ENCODE measurements at regions not wholly inside any gene's neighbourhood (a gene's known extent, or its start where the extent isn't known, plus 50 kb on each side); places are given as distances from the start of the nearest gene placed in this dataset.

- DNase-seq: no peak
Observed at GRCh38 chr7:109176661-109177060, 607.0 kb downstream of the DNAJB9 start.

- no peak for DNase-seq
Observed at GRCh38 chr7:109178342-109178741, 608.7 kb downstream of the DNAJB9 start.

- no peak for DNase-seq
Observed at GRCh38 chr7:109179601-109180000, 609.9 kb downstream of the DNAJB9 start.

DNA sequence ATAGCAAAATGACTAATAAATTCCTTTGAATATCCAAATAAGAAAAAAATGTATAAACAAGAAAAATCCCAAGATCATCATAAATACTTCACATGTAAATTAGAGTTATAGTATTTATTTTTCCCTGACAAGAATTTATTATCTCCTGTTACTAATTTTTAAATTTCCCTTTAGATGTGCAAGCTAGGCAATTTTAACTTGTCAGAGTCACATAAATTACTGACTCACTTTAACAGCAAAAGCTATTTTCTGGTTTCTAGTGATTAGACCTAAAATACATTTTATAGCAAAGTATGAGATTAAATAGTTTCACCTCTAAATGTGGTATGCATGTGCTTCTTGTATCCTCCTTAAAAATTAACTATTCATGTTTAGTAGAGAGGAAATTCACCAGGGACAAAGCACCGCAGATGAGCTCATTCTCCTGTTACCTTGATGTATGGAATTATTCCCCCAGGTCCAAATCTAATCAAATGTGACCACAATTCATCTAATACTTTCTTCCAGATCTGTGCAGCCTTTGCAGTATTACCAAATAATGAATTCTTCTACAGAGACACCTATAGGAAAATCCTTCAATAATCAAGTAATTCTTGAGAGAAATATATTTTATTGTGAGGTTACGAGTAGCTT is 621.2 kb downstream of the DNAJB9 start:
- no peak for DNase-seq

- DNase-seq: no peak
Observed at GRCh38 chr7:109206196-109206595, 636.5 kb downstream of the DNAJB9 start.

- DNase-seq: no peak
Observed at GRCh38 chr7:109213081-109213480, 643.4 kb downstream of the DNAJB9 start.

GRCh38 chr7:109215341-109215740 is 645.7 kb downstream of the DNAJB9 start:
- no peak for DNase-seq

DNA sequence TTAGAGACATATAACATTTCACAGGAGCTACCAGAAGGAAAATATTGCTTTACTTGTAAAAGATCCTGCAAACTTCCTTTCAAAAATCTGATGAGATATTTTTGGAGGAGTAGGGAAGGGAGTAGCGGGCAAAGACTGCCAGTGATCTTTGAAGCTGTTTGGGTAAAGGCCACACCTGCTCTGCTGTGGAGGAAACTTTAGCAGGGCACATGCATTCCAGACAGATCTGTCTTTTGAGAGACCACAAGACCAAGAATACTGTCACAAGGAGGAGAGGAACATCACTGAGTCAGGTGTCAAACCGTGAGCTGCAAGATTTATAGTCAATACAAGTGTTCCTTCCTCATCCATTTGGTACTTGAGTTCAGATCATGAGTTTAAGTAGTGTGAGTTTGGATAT is 654.4 kb downstream of the DNAJB9 start:
- DNase-seq: no peak

GRCh38 chr7:109226699-109227098 is 657.0 kb downstream of the DNAJB9 start:
- DNase-seq: no peak

GRCh38 chr7:109235316-109235715 is 665.6 kb downstream of the DNAJB9 start:
- DNase-seq: no peak

- DNase-seq: no peak
Observed at GRCh38 chr7:109246330-109247077, 676.8 kb downstream of the DNAJB9 start.

GRCh38 chr7:109256762-109257560 is 687.3 kb downstream of the DNAJB9 start:
- no peak for DNase-seq

GRCh38 chr7:109259151-109259550 is 689.5 kb downstream of the DNAJB9 start:
- no peak for DNase-seq

- DNase-seq: no peak
Observed at GRCh38 chr7:109261781-109262180, 692.1 kb downstream of the DNAJB9 start.

DNA sequence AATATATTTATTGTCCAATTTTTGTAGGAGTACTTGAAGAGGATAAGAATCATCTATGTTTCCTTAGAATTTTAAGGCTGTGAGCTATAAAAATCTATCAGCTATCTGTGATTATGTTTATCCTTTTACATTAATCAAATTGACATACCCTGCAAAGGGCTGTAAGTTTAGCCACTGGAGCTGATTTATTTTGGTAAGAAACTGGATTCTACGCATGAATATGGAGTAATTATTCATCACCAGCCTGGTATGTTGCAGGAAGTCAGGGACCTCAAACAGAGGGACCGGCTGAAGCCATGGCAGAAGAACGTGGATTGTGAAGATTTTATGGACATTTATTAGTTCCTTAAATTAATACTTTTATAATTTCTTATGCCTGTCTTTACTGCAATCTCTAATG is 696.9 kb downstream of the DNAJB9 start:
- no peak for DNase-seq

- DNase-seq: no peak
Observed at GRCh38 chr7:109276348-109276747, 706.7 kb downstream of the DNAJB9 start.

GRCh38 chr7:109282726-109283125 is 713.1 kb downstream of the DNAJB9 start:
- no peak for DNase-seq

- no peak for DNase-seq
Observed at GRCh38 chr7:109284943-109285342, 715.3 kb downstream of the DNAJB9 start.

- no peak for DNase-seq
Observed at GRCh38 chr7:109295158-109295557, 725.5 kb downstream of the DNAJB9 start.

DNA sequence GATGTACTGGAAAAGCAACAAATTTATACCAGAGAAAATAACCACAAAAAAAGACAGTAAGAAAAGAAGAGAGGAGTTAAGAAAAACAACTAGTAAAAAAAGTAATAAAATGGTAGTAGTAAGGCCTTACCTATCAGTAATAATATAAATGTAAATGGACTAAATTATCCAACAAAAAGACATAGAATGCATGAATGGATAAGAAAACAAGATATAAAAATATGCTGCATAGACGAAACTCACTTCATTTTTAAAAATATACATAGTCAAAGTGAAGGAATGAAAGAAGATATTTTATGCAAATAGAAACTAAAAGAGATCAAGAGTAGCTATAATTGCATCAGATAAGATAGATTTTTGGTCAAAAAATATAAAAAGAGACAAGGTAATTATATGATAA is 739.1 kb downstream of the DNAJB9 start:
- DNase-seq: no peak

- no peak for DNase-seq
Observed at GRCh38 chr7:109309790-109310189, 740.1 kb downstream of the DNAJB9 start.

GRCh38 chr7:109318136-109318535 is 748.5 kb downstream of the DNAJB9 start:
- no peak for DNase-seq

DNA sequence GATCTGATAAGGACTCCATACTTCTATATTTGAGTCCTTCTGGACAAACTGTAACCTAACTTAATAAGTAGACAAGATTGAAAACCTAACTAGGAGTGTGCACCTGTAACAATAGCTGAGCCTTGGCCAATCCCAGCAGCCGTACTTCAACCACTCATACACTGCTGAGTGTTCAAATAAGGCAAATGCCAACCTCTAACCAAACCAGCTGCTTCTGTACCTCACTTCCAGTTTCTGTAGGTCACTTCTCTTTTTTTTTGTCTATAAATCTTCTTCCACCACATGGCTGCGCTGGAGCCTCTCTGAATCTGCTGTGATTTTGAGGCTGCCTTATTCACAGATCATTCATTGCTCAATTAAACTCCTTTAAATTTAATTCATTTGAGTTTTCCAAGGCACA is 753.2 kb downstream of the DNAJB9 start:
- DNase-seq: no peak

GRCh38 chr7:109331423-109331822 is 761.7 kb downstream of the DNAJB9 start:
- DNase-seq: no peak
